ENCODE measurements at regions not wholly inside any gene's neighbourhood (a gene's known extent, or its start where the extent isn't known, plus 50 kb on each side); places are given as distances from the start of the nearest gene placed in this dataset.
A peak's percentile ranks its signal among the peaks of the same experiment; 100 is the strongest.
"Not testable (repeated sequence)": the region's sequence is repeated elsewhere in the genome, so short reads cannot be mapped to it uniquely, and the experiment has no call there.

GRCh38 chr15:88995449-88995848 lies 82.3 kb upstream of the MFGE8 start:
- no peak for DNase-seq (ENCODE audit: low read depth in 2 of 2)

GRCh38 chr15:88997531-88997930 lies 84.4 kb upstream of the MFGE8 start:
- no peak for DNase-seq (ENCODE audit: low read depth in 2 of 2)

GRCh38 chr15:88998980-88999713 lies 86.0 kb upstream of the MFGE8 start:
- no peak for DNase-seq (ENCODE audit: low read depth in 2 of 2)

GRCh38 chr15:89001708-89002275 lies 86.5 kb upstream of the ABHD2 start:
- not testable (repeated sequence) for DNase-seq (ENCODE audit: low read depth in 2 of 2)

GRCh38 chr15:89002281-89002761 lies 85.9 kb upstream of the ABHD2 start:
- DNase-seq (ENCODE audit: low read depth in 2 of 2) = no peak

- DNase-seq (ENCODE audit: low read depth in 2 of 2) = no peak
These were observed 85.4 kb upstream of the ABHD2 start for GRCh38 chr15:89002830-89003229.

GRCh38 chr15:89003865-89004725 lies 84.2 kb upstream of the ABHD2 start:
- no peak for DNase-seq (ENCODE audit: low read depth in 2 of 2)

- no peak for DNase-seq (ENCODE audit: low read depth in 2 of 2)
These were observed 83.6 kb upstream of the ABHD2 start for GRCh38 chr15:89004726-89005030.

GRCh38 chr15:89007527-89007926 lies 80.7 kb upstream of the ABHD2 start:
- not testable (repeated sequence) for DNase-seq (ENCODE audit: low read depth in 2 of 2)

GRCh38 chr15:89007989-89008388 lies 80.3 kb upstream of the ABHD2 start:
- no peak for DNase-seq (ENCODE audit: low read depth in 2 of 2)

- no peak for DNase-seq (ENCODE audit: low read depth in 2 of 2)
These were observed 79.2 kb upstream of the ABHD2 start for GRCh38 chr15:89009080-89009479.

- DNase-seq (ENCODE audit: low read depth in 2 of 2) = no peak
These were observed 72.7 kb upstream of the ABHD2 start for GRCh38 chr15:89015412-89016097.

GRCh38 chr15:89016549-89017041 lies 71.7 kb upstream of the ABHD2 start:
- DNase-seq (ENCODE audit: low read depth in 2 of 2) = no peak

- peak; percentile 70 to 81 for DNase-seq (ENCODE audit: low read depth in 2 of 2)
These were observed 70.7 kb upstream of the ABHD2 start for GRCh38 chr15:89017370-89018066.

- DNase-seq (ENCODE audit: low read depth in 2 of 2) = no peak
These were observed 70.0 kb upstream of the ABHD2 start for GRCh38 chr15:89018207-89018606.

GRCh38 chr15:89019436-89019835 lies 68.8 kb upstream of the ABHD2 start:
- no peak for DNase-seq (ENCODE audit: low read depth in 2 of 2)

GRCh38 chr15:89021224-89021623 lies 67.0 kb upstream of the ABHD2 start:
- DNase-seq (ENCODE audit: low read depth in 2 of 2) = no peak

GRCh38 chr15:89021886-89022285 lies 66.4 kb upstream of the ABHD2 start:
- not testable (repeated sequence) for DNase-seq (ENCODE audit: low read depth in 2 of 2)

- no peak for DNase-seq (ENCODE audit: low read depth in 2 of 2)
These were observed 64.8 kb upstream of the ABHD2 start for GRCh38 chr15:89023311-89023961.

GRCh38 chr15:89024418-89024817 lies 63.8 kb upstream of the ABHD2 start:
- no peak for DNase-seq (ENCODE audit: low read depth in 2 of 2)

- DNase-seq (ENCODE audit: low read depth in 2 of 2) = no peak
These were observed 62.1 kb upstream of the ABHD2 start for GRCh38 chr15:89026167-89026566.
